B cell (primary cell): ENCODE measurements at regions not wholly inside any gene's neighbourhood (a gene's known extent, or its start where the extent isn't known, plus 50 kb on each side); places are given as distances from the start of the nearest gene placed in this dataset.
A peak's percentile ranks its signal among the peaks of the same experiment; 100 is the strongest.

Experiments used
- ATAC-seq: fragments of 200-7000 bp; cut with Tn5 transposase; one replicate; pipeline ENCODE4 v1.10.0; 2021; ENCODE audit warnings: low read depth, mild to moderate bottlenecking, moderate number of reproducible peaks, moderate library complexity
- CTCF ChIA-PET: fragments of 350-600 bp; sonication (Branson Sonifier 250); formaldehyde crosslinking; loops from one replicate; lab custom pipeline; 2021; ENCODE audit warnings: antibody characterized with exemption, inconsistent platforms; lab: Charles Lee
- POLR2A ChIA-PET: fragments of 350-600 bp; sonication (Branson Sonifier 250); formaldehyde crosslinking; loops from one replicate; lab custom pipeline; 2021; ENCODE audit warnings: antibody characterized with exemption; lab: Charles Lee
- DNase-seq: peaks from one replicate; pipeline ENCODE4 v3.0.0; 2013
- H2AFZ ChIP-seq: 2 replicates; pipeline ENCODE4 v1.6.1; 2012; ENCODE audit warnings: mild to moderate bottlenecking, low read depth, low read length; ENCODE audit not compliant: insufficient read depth, poor library complexity, severe bottlenecking
- H3K27ac ChIP-seq, 2 donors: 1 replicate in 1 of 2; 2 replicates in 1 of 2; pipeline ENCODE4 v1.5.1; 2012 to 2013; ENCODE audit warnings: low read length in 2 of 2, mild to moderate bottlenecking in 2 of 2, moderate library complexity in 1 of 2
- H3K27me3 ChIP-seq, 4 experiments: fragments of 200-600 bp in 1 of 4; sonication (generic) in 1 of 4; replicated peaks in 1 of 4; 1 replicate in 2 of 4; 2 replicates in 2 of 4; pipeline versions ENCODE4 v1.6.1 to v1.7.0; 2013 to 2016; ENCODE audit warnings: low read length in 3 of 4, mild to moderate bottlenecking in 2 of 4, mixed read lengths in 1 of 4, moderate library complexity in 1 of 4; ENCODE audit not compliant: insufficient read depth in 4 of 4, control insufficient read depth in 3 of 4; ENCODE audit errors: control extremely low read depth in 1 of 4
- H3K36me3 ChIP-seq, 2 experiments: replicated peaks in 1 of 2; 1 replicate in 1 of 2; 2 replicates in 1 of 2; pipeline versions ENCODE4 v1.6.1 to v1.7.1; 2013; ENCODE audit warnings: low read length in 1 of 2; ENCODE audit not compliant: insufficient read depth in 2 of 2, control insufficient read depth in 1 of 2; ENCODE audit errors: control extremely low read depth in 1 of 2, extremely low read depth in 1 of 2
- H3K4me1 ChIP-seq, 2 donors: fragments of 200-600 bp in 1 of 2; sonication (generic) in 1 of 2; 1 replicate in 1 of 2; 2 replicates in 1 of 2; pipeline versions ENCODE4 v1.5.1 to v1.6.1; 2013 to 2017; ENCODE audit warnings: low read length in 2 of 2; ENCODE audit not compliant: control insufficient read depth in 2 of 2, insufficient read depth in 2 of 2
- H3K4me2 ChIP-seq: replicated peaks from 2 replicates; pipeline ENCODE3; 2012; ENCODE audit warnings: mild to moderate bottlenecking, low read depth, low read length; ENCODE audit not compliant: poor library complexity, severe bottlenecking
- H3K4me3 ChIP-seq, 5 experiments: fragments of 200-600 bp in 1 of 5; sonication (generic) in 1 of 5; 1 replicate in 3 of 5; 2 replicates in 2 of 5; pipeline versions ENCODE4 v1.5.1 to v1.7.0; 2011 to 2016; ENCODE audit warnings: low read length in 4 of 5, mild to moderate bottlenecking in 4 of 5, low read depth in 2 of 5, control low read depth in 1 of 5, moderate library complexity in 1 of 5; ENCODE audit not compliant: insufficient read depth in 1 of 5; ENCODE audit errors: control extremely low read depth in 1 of 5, extremely low read depth in 1 of 5
- H3K79me2 ChIP-seq: fragments of 200-600 bp; sonication (generic); one replicate; pipeline ENCODE4 v1.6.0; 2016; ENCODE audit warnings: low read length; ENCODE audit not compliant: control insufficient read depth, insufficient read depth
- H3K9ac ChIP-seq: fragments of 200-600 bp; sonication (generic); 2 replicates; pipeline ENCODE4 v1.6.1; 2017; ENCODE audit warnings: mild to moderate bottlenecking, low read length, moderate library complexity
- H3K9me3 ChIP-seq, 3 donors: one replicate each; pipeline versions ENCODE4 v1.6.1 to v1.7.1; 2013; ENCODE audit warnings: low read length in 2 of 3; ENCODE audit not compliant: control insufficient read depth in 2 of 3, insufficient read depth in 1 of 3; ENCODE audit errors: control extremely low read depth in 1 of 3
- H4K20me1 ChIP-seq: 2 replicates; pipeline ENCODE4 v1.6.0; 2012; ENCODE audit warnings: mild to moderate bottlenecking, low read length; ENCODE audit not compliant: insufficient read depth, control insufficient read depth, poor library complexity, severe bottlenecking
- H3K27ac Mint-ChIP-seq: one replicate; pipeline ENCODE4 v1.8.0; 2021; ENCODE audit warnings: mixed read lengths
- H3K27me3 Mint-ChIP-seq: one replicate; pipeline ENCODE4 v1.8.0; 2021; ENCODE audit warnings: mixed read lengths
- H3K4me1 Mint-ChIP-seq: one replicate; pipeline ENCODE4 v1.8.0; 2021; ENCODE audit warnings: mixed read lengths
- H3K4me3 Mint-ChIP-seq: one replicate; pipeline ENCODE4 v1.8.0; 2021; ENCODE audit warnings: mixed read lengths
- H3K9me3 Mint-ChIP-seq: one replicate; pipeline ENCODE4 v1.8.0; 2022; ENCODE audit warnings: mixed read lengths; ENCODE audit not compliant: insufficient read depth
- CTCF ChIP-seq: fragments of 200-600 bp; IDR thresholded peaks from one replicate; pipeline ENCODE4 v1.8.0; 2022; ENCODE audit warnings: antibody characterized with exemption, mild to moderate bottlenecking
- EZH2 ChIP-seq: IDR thresholded peaks from 2 replicates; pipeline ENCODE4 v1.6.1; 2012; ENCODE audit warnings: borderline replicate concordance, low read depth, mild to moderate bottlenecking, moderate library complexity, low read length; ENCODE audit not compliant: insufficient read depth, poor library complexity, severe bottlenecking
- WGBS: methylation state at CpG from one replicate; pipeline ENCODE4 v1.1.5; 2013; ENCODE audit warnings: missing lambda C conversion rate; ENCODE audit not compliant: insufficient coverage; 5-methylcytosine and 5-hydroxymethylcytosine counted together
- intact Hi-C: fragments of 100-400 bp; cut with micrococcal nuclease; formaldehyde crosslinking; loops from one replicate; pipeline ENCODE4 v1.10.0; 2022

GRCh38 chr3:104458657-104459056, 908.1 kb upstream of the ALCAM start:
- ChIA-PET CTCF (no interaction called here), POLR2A (no interaction called here)
- no peaks in the 10 kb centered on the region for H3K9me3 ChIP-seq
- no peaks in the 10 kb centered on the region for H3K27me3 ChIP-seq
- intact Hi-C loops: no loop called here
- TF ChIP-seq CTCF (no peak), EZH2 (no peak)
- H3K9ac ChIP-seq: no peak overlapping the region
- Mint-ChIP-seq H3K4me3 (no peak overlapping the region), H3K9me3 (no peaks in the 10 kb centered on the region), H3K27me3 (no peaks in the 10 kb centered on the region), H3K4me1 (peaks cover 9% of the 10 kb centered on the region), H3K27ac (no peak overlapping the region)
- H3K4me2 ChIP-seq: no peak overlapping the region
- DNase-seq (no peak), ATAC-seq (no peak)
- no peaks in the 10 kb centered on the region for H3K4me1 ChIP-seq
- no peak overlapping the region for H3K27ac ChIP-seq
- H3K36me3 ChIP-seq: no peaks in the 10 kb centered on the region
- no peaks in the 10 kb centered on the region for H4K20me1 ChIP-seq
- H3K79me2 ChIP-seq: no peaks in the 10 kb centered on the region
- H2AFZ ChIP-seq: no peak overlapping the region
- H3K4me3 ChIP-seq: no peak overlapping the region

- Mint-ChIP-seq H3K4me1 (peaks cover 9% of the 10 kb centered on the region), H3K27ac (peak overlapping the region; percentile 10), H3K9me3 (no peaks in the 10 kb centered on the region), H3K27me3 (no peaks in the 10 kb centered on the region), H3K4me3 (no peak overlapping the region)
- H3K9ac ChIP-seq: no peak overlapping the region
- H3K9me3 ChIP-seq: no peaks in the 10 kb centered on the region
- no peaks in the 10 kb centered on the region for H3K79me2 ChIP-seq
- CTCF ChIA-PET: interaction anchor here (0.6 to 1.5 kb wide), 3 partner anchors 39 to 187 kb away, joined by 3 to 4 read pairs (median 3); no protein-coding TSS in a partner anchor
- no peaks in the 10 kb centered on the region for H3K27me3 ChIP-seq
- no peak overlapping the region for H3K27ac ChIP-seq
- no peaks in the 10 kb centered on the region for H4K20me1 ChIP-seq
- H3K4me2 ChIP-seq: no peak overlapping the region
- POLR2A ChIA-PET: no interaction called here
- no peak overlapping the region for H3K4me3 ChIP-seq
- ATAC-seq (no peak), DNase-seq (peak; percentile 10)
- TF ChIP-seq EZH2 (no peak), CTCF (no peak)
- H3K4me1 ChIP-seq: no peaks in the 10 kb centered on the region
- no peak overlapping the region for H2AFZ ChIP-seq
- no peaks in the 10 kb centered on the region for H3K36me3 ChIP-seq
- intact Hi-C loops: loop anchor here (5.0 kb wide), 1 partner anchor 47 kb away; no protein-coding TSS in a partner anchor
- no CpG with 5 or more reads among the region's 1 CpG for WGBS
Observed at GRCh38 chr3:104460477-104461406, 906.0 kb upstream of the ALCAM start.
